ENCODE measurements at regions not wholly inside any gene's neighbourhood (a gene's known extent, or its start where the extent isn't known, plus 50 kb on each side); places are given as distances from the start of the nearest gene placed in this dataset.

GRCh38 chr4:164009435-164009834 is 514.9 kb downstream of the TMA16 start:
- TF ChIP-seq EZH2 (IDR thresholded peaks at IDR 0.05; ENCODE audit: insufficient read depth, poor library complexity, severe bottlenecking), result no peak
- no peak for TF ChIP-seq EZH2phosphoT487 (IDR thresholded peaks at IDR 0.05; ENCODE audit: insufficient read depth, low read depth)

Measured in GM23248 (cell line).